SK-N-SH treated with all-trans-retinoic acid at 6 μM for 48 hours (cell line): ENCODE measurements at regions not wholly inside any gene's neighbourhood (a gene's known extent, or its start where the extent isn't known, plus 50 kb on each side); places are given as distances from the start of the nearest gene placed in this dataset.

Experiments
- ATAC-seq: fragments of 200-7000 bp; cut with Tn5 transposase; 3 replicates; pipeline ENCODE4 v1.9.1; 2020; ENCODE audit warnings: mild to moderate bottlenecking, moderate library complexity
- ARNTL ChIP-seq: fragments of 450-650 bp; formaldehyde crosslinking; IDR thresholded peaks from 2 replicates; pipeline ENCODE4 v1.5.0; 2020; ENCODE audit warnings: low read depth, mild to moderate bottlenecking, moderate library complexity, borderline replicate concordance
- BACH2 ChIP-seq: fragments of 250-450 bp; sonication (Bioruptor Pico); IDR thresholded peaks from 2 replicates; pipeline ENCODE4 v1.9.0; 2021; ENCODE audit warnings: mild to moderate bottlenecking, borderline replicate concordance
- CSDC2 ChIP-seq: fragments of 250-450 bp; sonication (Bioruptor Pico); IDR thresholded peaks from 2 replicates; pipeline ENCODE4 v1.5.0; 2020; ENCODE audit warnings: mild to moderate bottlenecking, moderate library complexity
- ESRRG ChIP-seq: fragments of 250-450 bp; sonication (Bioruptor Pico); IDR thresholded peaks from 2 replicates; pipeline ENCODE4 v1.6.1; 2021; ENCODE audit warnings: mild to moderate bottlenecking
- GLIS3 ChIP-seq: fragments of 250-450 bp; sonication (Bioruptor Pico); IDR thresholded peaks from 2 replicates; pipeline ENCODE4 v1.5.0; 2020; ENCODE audit warnings: mild to moderate bottlenecking, moderate library complexity
- OSR1 ChIP-seq: fragments of 250-450 bp; sonication (Bioruptor Pico); IDR thresholded peaks from 2 replicates; pipeline ENCODE4 v1.8.0; 2022; ENCODE audit warnings: moderate library complexity, mild to moderate bottlenecking, inconsistent platforms
- PPARA ChIP-seq: fragments of 250-450 bp; sonication (Bioruptor Pico); IDR thresholded peaks from 2 replicates; pipeline ENCODE4 v1.5.0; 2020; ENCODE audit warnings: mild to moderate bottlenecking, borderline replicate concordance
- RARB ChIP-seq: fragments of 250-450 bp; sonication (Bioruptor Pico); IDR thresholded peaks from 2 replicates; pipeline ENCODE4 v1.8.0; 2021; ENCODE audit warnings: mild to moderate bottlenecking, moderate library complexity
- SNAI2 ChIP-seq: fragments of 250-450 bp; sonication (Bioruptor Pico); IDR thresholded peaks from 2 replicates; pipeline ENCODE4 v1.5.0; 2020; ENCODE audit warnings: mild to moderate bottlenecking, moderate library complexity
- TCF4 ChIP-seq: fragments of 250-450 bp; sonication (Bioruptor Pico); IDR thresholded peaks from 2 replicates; pipeline ENCODE4 v1.8.0; 2021; ENCODE audit warnings: mild to moderate bottlenecking, moderate library complexity, borderline replicate concordance
- ZC3H10 ChIP-seq: fragments of 250-450 bp; sonication (Bioruptor Pico); IDR thresholded peaks from 2 replicates; pipeline ENCODE4 v1.5.1; 2021; ENCODE audit warnings: mild to moderate bottlenecking, moderate library complexity
- ZFP3 ChIP-seq: fragments of 250-450 bp; sonication (Bioruptor Pico); IDR thresholded peaks from 2 replicates; pipeline ENCODE4 v1.5.0; 2020; ENCODE audit warnings: mild to moderate bottlenecking, moderate library complexity
- ZFP30 ChIP-seq: fragments of 450-650 bp; formaldehyde crosslinking; IDR thresholded peaks from 2 replicates; pipeline ENCODE4 v1.5.0; 2022; ENCODE audit warnings: mild to moderate bottlenecking, moderate library complexity
- ZNF565 ChIP-seq: fragments of 450-650 bp; formaldehyde crosslinking; conservative IDR thresholded peaks from 2 replicates; pipeline ENCODE4 v1.5.0; 2020; ENCODE audit warnings: low read depth, mild to moderate bottlenecking, moderate library complexity
- ZNF70 ChIP-seq: fragments of 450-650 bp; formaldehyde crosslinking; IDR thresholded peaks from 2 replicates; pipeline ENCODE4 v1.5.0; 2020; ENCODE audit warnings: mild to moderate bottlenecking, moderate library complexity
- ZNF8 ChIP-seq: fragments of 450-650 bp; formaldehyde crosslinking; IDR thresholded peaks from 2 replicates; pipeline ENCODE4 v1.5.0; 2020; ENCODE audit warnings: mild to moderate bottlenecking, moderate library complexity
- TF ChIP-seq, protein P1 (sequence below): fragments of 250-450 bp; sonication (Bioruptor Pico); IDR thresholded peaks from 2 replicates; pipeline ENCODE4 v1.5.1; 2020; ENCODE audit warnings: low read depth, mild to moderate bottlenecking, moderate library complexity
- TF ChIP-seq, protein P2 (sequence below): fragments of 250-450 bp; sonication (Bioruptor Pico); IDR thresholded peaks from 2 replicates; pipeline ENCODE4 v1.5.0; 2020; ENCODE audit warnings: mild to moderate bottlenecking, moderate library complexity
- TF ChIP-seq, protein P3 (sequence below): fragments of 250-450 bp; sonication (Bioruptor Pico); IDR thresholded peaks from 2 replicates; pipeline ENCODE4 v1.8.0; 2020; ENCODE audit warnings: mild to moderate bottlenecking, moderate library complexity, borderline replicate concordance
- TF ChIP-seq, protein P4 (sequence below): fragments of 250-450 bp; sonication (Bioruptor Pico); IDR thresholded peaks from 2 replicates; pipeline ENCODE4 v1.8.0; 2021; ENCODE audit warnings: low read depth, mild to moderate bottlenecking, moderate library complexity, borderline replicate concordance
- TF ChIP-seq, protein P5 (sequence below): fragments of 250-450 bp; sonication (Bioruptor Pico); IDR thresholded peaks from 2 replicates; pipeline ENCODE4 v1.5.1; 2021; ENCODE audit warnings: mild to moderate bottlenecking, moderate library complexity

DNA sequence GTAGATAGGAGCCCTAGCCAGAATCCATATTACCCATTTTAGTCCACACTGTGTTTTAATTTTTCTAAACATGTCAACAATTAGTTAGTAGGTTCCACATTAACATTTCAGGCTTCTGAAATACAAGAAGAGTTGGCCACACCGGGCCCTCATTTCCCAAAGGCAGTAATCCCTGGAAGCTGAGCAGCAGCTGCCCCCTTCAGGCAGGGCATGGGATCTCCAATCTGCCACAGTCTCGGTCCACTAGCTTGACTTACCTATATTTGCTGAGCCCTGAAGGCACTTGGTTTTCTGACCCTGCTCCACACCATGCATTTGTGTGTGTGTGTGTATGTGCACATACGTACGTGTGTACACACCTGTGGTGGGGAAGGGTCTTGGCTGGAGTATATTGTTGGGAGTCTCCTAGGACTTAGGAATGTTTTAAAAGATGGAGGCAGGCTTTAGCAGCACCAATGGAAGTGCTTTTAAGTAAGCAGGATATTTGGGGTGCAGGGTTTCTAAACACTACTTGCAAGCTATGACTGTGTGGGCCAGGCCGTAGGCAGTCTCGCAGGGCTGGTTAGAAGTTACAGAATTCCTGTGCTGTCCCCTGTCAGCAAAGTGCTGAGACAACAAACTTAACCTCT, 71.2 kb upstream of the SOX14 start:
- ATAC-seq, result no peak
- TF ChIP-seq, protein P1, sequence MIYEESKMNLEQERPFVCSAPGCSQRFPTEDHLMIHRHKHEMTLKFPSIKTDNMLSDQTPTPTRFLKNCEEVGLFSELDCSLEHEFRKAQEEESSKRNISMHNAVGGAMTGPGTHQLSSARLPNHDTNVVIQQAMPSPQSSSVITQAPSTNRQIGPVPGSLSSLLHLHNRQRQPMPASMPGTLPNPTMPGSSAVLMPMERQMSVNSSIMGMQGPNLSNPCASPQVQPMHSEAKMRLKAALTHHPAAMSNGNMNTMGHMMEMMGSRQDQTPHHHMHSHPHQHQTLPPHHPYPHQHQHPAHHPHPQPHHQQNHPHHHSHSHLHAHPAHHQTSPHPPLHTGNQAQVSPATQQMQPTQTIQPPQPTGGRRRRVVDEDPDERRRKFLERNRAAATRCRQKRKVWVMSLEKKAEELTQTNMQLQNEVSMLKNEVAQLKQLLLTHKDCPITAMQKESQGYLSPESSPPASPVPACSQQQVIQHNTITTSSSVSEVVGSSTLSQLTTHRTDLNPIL (CRISPR knock-in tag), result no peak
- TF ChIP-seq GLIS3 (CRISPR knock-in tag) (no peak), SNAI2 (no peak), OSR1 (CRISPR knock-in tag) (no peak)
- TF ChIP-seq, protein P2, sequence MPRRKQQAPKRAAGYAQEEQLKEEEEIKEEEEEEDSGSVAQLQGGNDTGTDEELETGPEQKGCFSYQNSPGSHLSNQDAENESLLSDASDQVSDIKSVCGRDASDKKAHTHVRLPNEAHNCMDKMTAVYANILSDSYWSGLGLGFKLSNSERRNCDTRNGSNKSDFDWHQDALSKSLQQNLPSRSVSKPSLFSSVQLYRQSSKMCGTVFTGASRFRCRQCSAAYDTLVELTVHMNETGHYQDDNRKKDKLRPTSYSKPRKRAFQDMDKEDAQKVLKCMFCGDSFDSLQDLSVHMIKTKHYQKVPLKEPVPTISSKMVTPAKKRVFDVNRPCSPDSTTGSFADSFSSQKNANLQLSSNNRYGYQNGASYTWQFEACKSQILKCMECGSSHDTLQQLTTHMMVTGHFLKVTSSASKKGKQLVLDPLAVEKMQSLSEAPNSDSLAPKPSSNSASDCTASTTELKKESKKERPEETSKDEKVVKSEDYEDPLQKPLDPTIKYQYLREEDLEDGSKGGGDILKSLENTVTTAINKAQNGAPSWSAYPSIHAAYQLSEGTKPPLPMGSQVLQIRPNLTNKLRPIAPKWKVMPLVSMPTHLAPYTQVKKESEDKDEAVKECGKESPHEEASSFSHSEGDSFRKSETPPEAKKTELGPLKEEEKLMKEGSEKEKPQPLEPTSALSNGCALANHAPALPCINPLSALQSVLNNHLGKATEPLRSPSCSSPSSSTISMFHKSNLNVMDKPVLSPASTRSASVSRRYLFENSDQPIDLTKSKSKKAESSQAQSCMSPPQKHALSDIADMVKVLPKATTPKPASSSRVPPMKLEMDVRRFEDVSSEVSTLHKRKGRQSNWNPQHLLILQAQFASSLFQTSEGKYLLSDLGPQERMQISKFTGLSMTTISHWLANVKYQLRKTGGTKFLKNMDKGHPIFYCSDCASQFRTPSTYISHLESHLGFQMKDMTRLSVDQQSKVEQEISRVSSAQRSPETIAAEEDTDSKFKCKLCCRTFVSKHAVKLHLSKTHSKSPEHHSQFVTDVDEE, result no peak
- TF ChIP-seq, all 23 proteins: peak for 0

DNA sequence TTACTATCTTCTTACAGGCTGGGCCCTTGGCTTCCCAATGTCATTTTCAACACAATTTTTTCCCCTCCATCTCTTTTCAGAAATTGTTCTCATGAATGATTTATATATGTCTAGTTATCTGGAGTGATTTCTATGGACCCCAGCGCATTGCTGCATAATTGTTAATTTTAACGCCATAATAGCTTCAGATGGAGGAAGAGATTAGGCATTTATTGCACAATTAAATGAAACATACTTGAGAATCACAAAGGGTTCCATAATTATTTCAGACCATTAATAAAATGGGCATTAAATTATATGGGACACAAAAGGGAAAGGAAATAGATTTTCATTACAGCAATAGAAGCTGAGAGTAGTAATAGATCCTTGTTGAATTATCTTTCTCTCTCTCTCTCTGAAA, 70.3 kb upstream of the SOX14 start:
- no peak for ATAC-seq
- TF ChIP-seq, protein P3, sequence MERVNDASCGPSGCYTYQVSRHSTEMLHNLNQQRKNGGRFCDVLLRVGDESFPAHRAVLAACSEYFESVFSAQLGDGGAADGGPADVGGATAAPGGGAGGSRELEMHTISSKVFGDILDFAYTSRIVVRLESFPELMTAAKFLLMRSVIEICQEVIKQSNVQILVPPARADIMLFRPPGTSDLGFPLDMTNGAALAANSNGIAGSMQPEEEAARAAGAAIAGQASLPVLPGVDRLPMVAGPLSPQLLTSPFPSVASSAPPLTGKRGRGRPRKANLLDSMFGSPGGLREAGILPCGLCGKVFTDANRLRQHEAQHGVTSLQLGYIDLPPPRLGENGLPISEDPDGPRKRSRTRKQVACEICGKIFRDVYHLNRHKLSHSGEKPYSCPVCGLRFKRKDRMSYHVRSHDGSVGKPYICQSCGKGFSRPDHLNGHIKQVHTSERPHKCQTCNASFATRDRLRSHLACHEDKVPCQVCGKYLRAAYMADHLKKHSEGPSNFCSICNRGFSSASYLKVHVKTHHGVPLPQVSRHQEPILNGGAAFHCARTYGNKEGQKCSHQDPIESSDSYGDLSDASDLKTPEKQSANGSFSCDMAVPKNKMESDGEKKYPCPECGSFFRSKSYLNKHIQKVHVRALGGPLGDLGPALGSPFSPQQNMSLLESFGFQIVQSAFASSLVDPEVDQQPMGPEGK, result no peak
- no peak for TF ChIP-seq TCF4 (CRISPR knock-in tag)
- TF ChIP-seq, protein P4, sequence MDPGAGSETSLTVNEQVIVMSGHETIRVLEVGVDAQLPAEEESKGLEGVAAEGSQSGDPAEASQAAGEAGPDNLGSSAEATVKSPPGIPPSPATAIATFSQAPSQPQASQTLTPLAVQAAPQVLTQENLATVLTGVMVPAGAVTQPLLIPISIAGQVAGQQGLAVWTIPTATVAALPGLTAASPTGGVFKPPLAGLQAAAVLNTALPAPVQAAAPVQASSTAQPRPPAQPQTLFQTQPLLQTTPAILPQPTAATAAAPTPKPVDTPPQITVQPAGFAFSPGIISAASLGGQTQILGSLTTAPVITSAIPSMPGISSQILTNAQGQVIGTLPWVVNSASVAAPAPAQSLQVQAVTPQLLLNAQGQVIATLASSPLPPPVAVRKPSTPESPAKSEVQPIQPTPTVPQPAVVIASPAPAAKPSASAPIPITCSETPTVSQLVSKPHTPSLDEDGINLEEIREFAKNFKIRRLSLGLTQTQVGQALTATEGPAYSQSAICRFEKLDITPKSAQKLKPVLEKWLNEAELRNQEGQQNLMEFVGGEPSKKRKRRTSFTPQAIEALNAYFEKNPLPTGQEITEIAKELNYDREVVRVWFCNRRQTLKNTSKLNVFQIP (CRISPR knock-in tag), result no peak
- TF ChIP-seq PPARA (CRISPR knock-in tag), result no peak
- no peak for TF ChIP-seq CSDC2
- no peak for TF ChIP-seq BACH2 (CRISPR knock-in tag)
- TF ChIP-seq ZFP30 (CRISPR knock-in tag), result no peak
- TF ChIP-seq, protein P1 (CRISPR knock-in tag), result no peak

DNA sequence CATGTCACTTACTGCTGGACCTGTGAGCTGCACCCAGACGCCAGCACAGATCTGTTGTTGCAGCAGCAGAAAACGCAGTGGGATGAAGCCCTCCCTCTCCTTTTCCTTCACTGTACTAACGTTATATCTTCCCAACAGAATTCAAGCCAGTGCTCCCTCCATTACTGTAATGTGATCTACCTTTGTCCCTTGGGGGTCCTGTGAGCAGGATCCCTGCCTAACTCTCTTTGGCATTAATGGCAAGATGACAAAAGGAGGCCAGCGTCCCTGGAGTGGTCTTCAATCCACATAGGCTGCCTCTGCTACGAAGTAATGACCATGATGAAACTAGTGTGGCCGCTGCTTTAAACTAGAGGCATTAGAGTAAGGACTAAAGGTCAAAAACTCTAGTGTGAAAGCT, 69.3 kb upstream of the SOX14 start:
- ATAC-seq, result no peak
- TF ChIP-seq ZNF70 (CRISPR knock-in tag) (no peak), RARB (CRISPR knock-in tag) (no peak), ZNF8 (CRISPR knock-in tag) (no peak), ESRRG (CRISPR knock-in tag) (no peak), ARNTL (CRISPR knock-in tag) (no peak), ZFP3 (CRISPR knock-in tag) (no peak), OSR1 (CRISPR knock-in tag) (no peak), ZNF565 (no peak), ZC3H10 (CRISPR knock-in tag) (no peak), ZFP30 (CRISPR knock-in tag) (no peak), GLIS3 (CRISPR knock-in tag) (no peak)
- TF ChIP-seq, protein P2, result no peak
- TF ChIP-seq, protein P5, sequence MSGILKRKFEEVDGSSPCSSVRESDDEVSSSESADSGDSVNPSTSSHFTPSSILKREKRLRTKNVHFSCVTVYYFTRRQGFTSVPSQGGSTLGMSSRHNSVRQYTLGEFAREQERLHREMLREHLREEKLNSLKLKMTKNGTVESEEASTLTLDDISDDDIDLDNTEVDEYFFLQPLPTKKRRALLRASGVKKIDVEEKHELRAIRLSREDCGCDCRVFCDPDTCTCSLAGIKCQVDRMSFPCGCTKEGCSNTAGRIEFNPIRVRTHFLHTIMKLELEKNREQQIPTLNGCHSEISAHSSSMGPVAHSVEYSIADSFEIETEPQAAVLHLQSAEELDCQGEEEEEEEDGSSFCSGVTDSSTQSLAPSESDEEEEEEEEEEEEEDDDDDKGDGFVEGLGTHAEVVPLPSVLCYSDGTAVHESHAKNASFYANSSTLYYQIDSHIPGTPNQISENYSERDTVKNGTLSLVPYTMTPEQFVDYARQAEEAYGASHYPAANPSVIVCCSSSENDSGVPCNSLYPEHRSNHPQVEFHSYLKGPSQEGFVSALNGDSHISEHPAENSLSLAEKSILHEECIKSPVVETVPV (CRISPR knock-in tag), result no peak
- TF ChIP-seq, protein P3, result no peak
